BJ (cell line): ENCODE measurements at regions not wholly inside any gene's neighbourhood (a gene's known extent, or its start where the extent isn't known, plus 50 kb on each side); places are given as distances from the start of the nearest gene placed in this dataset.
"Not testable (repeated sequence)": the region's sequence is repeated elsewhere in the genome, so short reads cannot be mapped to it uniquely, and the experiment has no call there.

Source experiments
- CTCF ChIA-PET: fragments of 350-600 bp; formaldehyde crosslinking; extraction: SDS; loops from one replicate; lab custom pipeline; 2021; ENCODE audit warnings: antibody characterized with exemption, inconsistent platforms; lab: Yijun Ruan, JAX
- POLR2A ChIA-PET: fragments of 300-600 bp; sonication (Branson Sonifier 250); formaldehyde crosslinking; extraction: SDS; loops from one replicate; lab custom pipeline; 2021; ENCODE audit warnings: antibody characterized with exemption; lab: Charles Lee
- DNase-seq: peaks from one replicate; pipeline ENCODE4 v3.0.0-alpha.2; 2011; ENCODE audit warnings: low read depth
- H3K27me3 ChIP-seq: 2 replicates; pipeline ENCODE4 v1.6.0; 2011; ENCODE audit warnings: low read length; ENCODE audit not compliant: control insufficient read depth, insufficient read depth
- H3K36me3 ChIP-seq: 2 replicates; pipeline ENCODE4 v1.5.1; 2011; ENCODE audit warnings: low read length; ENCODE audit not compliant: control insufficient read depth, insufficient read depth
- H3K4me3 ChIP-seq: 2 replicates; pipeline ENCODE4 v1.5.1; 2011; ENCODE audit warnings: low read depth, mild to moderate bottlenecking, control low read depth, low read length
- CTCF ChIP-seq: IDR thresholded peaks from 2 replicates; pipeline ENCODE4 v1.5.1; 2011; ENCODE audit warnings: low read depth, mild to moderate bottlenecking, control low read depth, inconsistent platforms, low read length, moderate library complexity; ENCODE audit not compliant: insufficient read depth

- ChIA-PET POLR2A (no interaction called here), CTCF (no interaction called here)
- no peak for TF ChIP-seq CTCF
- Histone ChIP-seq H3K27me3 (no peaks in the 10 kb centered on the region), H3K4me3 (no peak overlapping the region), H3K36me3 (no peaks in the 10 kb centered on the region)
- no peak for DNase-seq
Observed at GRCh38 chrX:106284431-106285025, 116.4 kb downstream of the PWWP3B start.

- no peaks in the 10 kb centered on the region for H3K27me3 ChIP-seq
- H3K4me3 ChIP-seq = no peak overlapping the region
- no peak for DNase-seq
- ChIA-PET POLR2A (no interaction called here), CTCF (no interaction called here)
- TF ChIP-seq CTCF = no peak
- H3K36me3 ChIP-seq = no peaks in the 10 kb centered on the region
Observed at GRCh38 chrX:106286053-106286650, 118.0 kb downstream of the PWWP3B start.

- H3K36me3 ChIP-seq, H3K27me3 ChIP-seq, H3K4me3 ChIP-seq, CTCF ChIA-PET, POLR2A ChIA-PET, DNase-seq: not testable (repeated sequence)
Observed at GRCh38 chrX:106290778-106291177, 122.7 kb downstream of the PWWP3B start.

- H3K4me3 ChIP-seq, CTCF ChIA-PET, POLR2A ChIA-PET, DNase-seq, H3K27me3 ChIP-seq, H3K36me3 ChIP-seq: not testable (repeated sequence)
Observed at GRCh38 chrX:106291779-106292390, 123.8 kb downstream of the PWWP3B start.

GRCh38 chrX:106300239-106300638 is 132.1 kb downstream of the PWWP3B start:
- Histone ChIP-seq H3K36me3 (no peaks in the 10 kb centered on the region), H3K27me3 (no peaks in the 10 kb centered on the region), H3K4me3 (no peak overlapping the region)
- ChIA-PET POLR2A (no interaction called here), CTCF (no interaction called here)
- no peak for TF ChIP-seq CTCF
- DNase-seq = no peak

- no peak for DNase-seq
- H3K36me3 ChIP-seq = no peaks in the 10 kb centered on the region
- no peak overlapping the region for H3K4me3 ChIP-seq
- CTCF ChIA-PET = no interaction called here
- H3K27me3 ChIP-seq = no peaks in the 10 kb centered on the region
- POLR2A ChIA-PET = no interaction called here
- no peak for TF ChIP-seq CTCF
Observed at GRCh38 chrX:106300656-106301055, 132.6 kb downstream of the PWWP3B start.
